Progenitor cell of endocrine pancreas (in vitro differentiated cells): ENCODE measurements at regions not wholly inside any gene's neighbourhood (a gene's known extent, or its start where the extent isn't known, plus 50 kb on each side); places are given as distances from the start of the nearest gene placed in this dataset.

Experiments used
- DNase-seq: peaks from one replicate; pipeline ENCODE4 v3.0.0; 2021; ENCODE audit warnings: low spot score; ENCODE audit not compliant: unreplicated experiment
- H3K27ac Mint-ChIP-seq: 2 replicates; pipeline ENCODE4 v1.8.0; 2021; ENCODE audit warnings: mild to moderate bottlenecking, moderate library complexity, mixed read lengths
- H3K27me3 Mint-ChIP-seq: 2 replicates; pipeline ENCODE4 v1.8.0; 2021; ENCODE audit warnings: mixed read lengths
- H3K36me3 Mint-ChIP-seq: 2 replicates; pipeline ENCODE4 v1.8.0; 2022; ENCODE audit warnings: mixed read lengths; ENCODE audit not compliant: insufficient read depth
- H3K4me1 Mint-ChIP-seq: 2 replicates; pipeline ENCODE4 v1.8.0; 2021; ENCODE audit warnings: low read depth, mixed read lengths
- H3K4me3 Mint-ChIP-seq: 2 replicates; pipeline ENCODE4 v1.8.0; 2021; ENCODE audit warnings: low read depth, mild to moderate bottlenecking, moderate library complexity, mixed read lengths
- H3K9me3 Mint-ChIP-seq: 2 replicates; pipeline ENCODE4 v1.8.0; 2021; ENCODE audit warnings: low read depth, mixed read lengths
- TF ChIP-seq, protein P1 (sequence below): fragments of 200-600 bp; sonication (generic); IDR thresholded peaks from one replicate; pipeline ENCODE4 v1.5.0; 2021; ENCODE audit warnings: antibody characterized with exemption, mild to moderate bottlenecking; ENCODE audit not compliant: unreplicated experiment

GRCh38 chr6:155970472-155970871, 514.8 kb upstream of the NOX3 start:
- Mint-ChIP-seq H3K27me3 (no peaks in the 10 kb centered on the region), H3K27ac (no peak overlapping the region), H3K36me3 (no peaks in the 10 kb centered on the region), H3K4me3 (no peak overlapping the region), H3K9me3 (peaks cover 3% of the 10 kb centered on the region), H3K4me1 (peaks cover 5% of the 10 kb centered on the region)
- DNase-seq, result no peak
- TF ChIP-seq, protein P1, sequence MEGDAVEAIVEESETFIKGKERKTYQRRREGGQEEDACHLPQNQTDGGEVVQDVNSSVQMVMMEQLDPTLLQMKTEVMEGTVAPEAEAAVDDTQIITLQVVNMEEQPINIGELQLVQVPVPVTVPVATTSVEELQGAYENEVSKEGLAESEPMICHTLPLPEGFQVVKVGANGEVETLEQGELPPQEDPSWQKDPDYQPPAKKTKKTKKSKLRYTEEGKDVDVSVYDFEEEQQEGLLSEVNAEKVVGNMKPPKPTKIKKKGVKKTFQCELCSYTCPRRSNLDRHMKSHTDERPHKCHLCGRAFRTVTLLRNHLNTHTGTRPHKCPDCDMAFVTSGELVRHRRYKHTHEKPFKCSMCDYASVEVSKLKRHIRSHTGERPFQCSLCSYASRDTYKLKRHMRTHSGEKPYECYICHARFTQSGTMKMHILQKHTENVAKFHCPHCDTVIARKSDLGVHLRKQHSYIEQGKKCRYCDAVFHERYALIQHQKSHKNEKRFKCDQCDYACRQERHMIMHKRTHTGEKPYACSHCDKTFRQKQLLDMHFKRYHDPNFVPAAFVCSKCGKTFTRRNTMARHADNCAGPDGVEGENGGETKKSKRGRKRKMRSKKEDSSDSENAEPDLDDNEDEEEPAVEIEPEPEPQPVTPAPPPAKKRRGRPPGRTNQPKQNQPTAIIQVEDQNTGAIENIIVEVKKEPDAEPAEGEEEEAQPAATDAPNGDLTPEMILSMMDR, result no peak

DNA sequence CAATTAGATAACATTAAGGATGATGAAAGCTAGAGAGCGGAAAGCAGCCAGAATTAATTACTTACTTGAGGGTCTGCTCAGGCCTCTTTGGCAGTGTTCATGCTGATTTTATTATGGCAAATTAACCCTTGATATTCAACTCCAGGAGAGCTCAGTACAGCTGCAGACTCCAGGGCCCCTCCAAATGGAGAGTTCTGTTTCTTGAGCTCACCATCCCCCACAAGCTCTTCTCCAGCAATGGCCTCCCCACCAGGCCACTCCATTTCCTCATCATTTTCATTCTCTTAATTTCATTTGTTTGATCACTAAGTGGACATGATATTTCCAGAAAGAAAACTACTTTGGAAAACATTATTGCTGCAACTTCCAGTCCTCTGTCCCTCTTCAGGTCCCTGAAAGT, 513.3 kb upstream of the NOX3 start:
- H3K36me3 Mint-ChIP-seq, result no peaks in the 10 kb centered on the region
- H3K27ac Mint-ChIP-seq, result no peak overlapping the region
- H3K4me3 Mint-ChIP-seq, result no peak overlapping the region
- H3K27me3 Mint-ChIP-seq, result no peaks in the 10 kb centered on the region
- H3K4me1 Mint-ChIP-seq, result peaks cover 5% of the 10 kb centered on the region
- H3K9me3 Mint-ChIP-seq, result peaks cover 3% of the 10 kb centered on the region
- TF ChIP-seq, protein P1, result no peak
- DNase-seq, result no peak

DNA sequence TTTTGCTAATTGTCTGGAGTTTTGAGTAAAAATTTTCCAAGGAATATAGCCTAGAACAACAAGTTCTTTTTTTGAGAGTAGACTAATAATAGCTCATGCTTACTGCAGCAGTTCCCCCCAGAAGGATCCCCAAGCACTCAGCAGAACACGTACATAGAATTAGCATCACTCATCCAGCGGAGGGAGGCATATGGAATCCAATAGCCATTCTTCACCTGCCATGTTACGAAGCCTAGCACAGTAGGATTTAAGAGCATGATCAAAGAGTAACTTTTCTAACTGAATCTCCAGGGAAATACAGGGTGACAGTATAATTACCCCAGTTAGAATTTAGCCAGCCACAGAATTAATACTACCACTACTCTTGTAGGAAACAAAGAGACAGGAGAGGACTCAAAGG, 511.7 kb upstream of the NOX3 start:
- no peak overlapping the region for H3K4me3 Mint-ChIP-seq
- no peaks in the 10 kb centered on the region for H3K27me3 Mint-ChIP-seq
- peaks cover 5% of the 10 kb centered on the region for H3K4me1 Mint-ChIP-seq
- H3K36me3 Mint-ChIP-seq, result no peaks in the 10 kb centered on the region
- no peak overlapping the region for H3K27ac Mint-ChIP-seq
- H3K9me3 Mint-ChIP-seq, result peaks cover 3% of the 10 kb centered on the region
- no peak for DNase-seq
- TF ChIP-seq, protein P1, result no peak

DNA sequence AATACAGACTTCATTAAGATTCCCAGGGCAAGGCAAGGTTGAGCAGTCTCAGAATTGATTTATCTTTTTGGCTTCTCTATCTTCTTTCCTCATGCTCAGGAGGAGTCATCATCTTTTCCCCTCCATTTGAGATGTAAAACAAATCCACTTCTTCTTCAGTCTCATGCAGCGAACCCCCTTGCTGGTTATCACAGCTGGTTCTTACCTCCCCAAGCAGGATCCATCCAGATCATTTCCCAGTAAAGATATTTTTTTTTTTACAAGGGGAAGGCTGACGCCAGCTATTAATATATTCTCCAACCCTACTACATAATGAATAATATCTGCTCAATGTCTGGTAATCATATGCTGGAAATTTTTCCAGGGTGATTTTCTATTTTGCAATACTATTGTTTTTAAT, 508.9 kb upstream of the NOX3 start:
- DNase-seq, result no peak
- Mint-ChIP-seq H3K4me3 (no peak overlapping the region), H3K27me3 (no peaks in the 10 kb centered on the region), H3K9me3 (peaks cover 3% of the 10 kb centered on the region), H3K27ac (no peak overlapping the region), H3K4me1 (peaks cover 12% of the 10 kb centered on the region), H3K36me3 (no peaks in the 10 kb centered on the region)
- TF ChIP-seq, protein P1, result no peak

DNA sequence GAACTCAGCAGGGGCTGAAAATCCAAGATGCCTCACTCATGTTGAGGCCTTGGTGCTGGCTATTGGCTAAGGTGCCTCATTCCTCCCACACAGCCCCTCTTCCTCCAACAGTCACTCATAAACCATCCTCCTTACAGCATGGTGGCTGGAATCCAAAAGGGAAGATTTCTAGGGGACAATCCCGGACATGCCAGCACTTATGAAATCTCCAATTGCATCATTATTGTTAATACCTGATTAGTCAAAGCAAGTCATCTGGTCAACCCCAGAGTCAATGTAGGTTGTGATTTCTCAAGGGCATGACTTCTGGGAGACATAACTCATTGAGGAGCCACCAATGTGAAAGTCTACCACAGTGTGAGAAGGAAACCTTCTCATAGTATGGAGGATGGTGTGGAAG, 506.6 kb upstream of the NOX3 start:
- Mint-ChIP-seq H3K4me3 (no peak overlapping the region), H3K36me3 (no peaks in the 10 kb centered on the region), H3K27ac (no peak overlapping the region), H3K4me1 (peaks cover 12% of the 10 kb centered on the region), H3K27me3 (no peaks in the 10 kb centered on the region), H3K9me3 (no peaks in the 10 kb centered on the region)
- no peak for DNase-seq
- TF ChIP-seq, protein P1, result no peak
